ENCODE measurements at regions not wholly inside any gene's neighbourhood (a gene's known extent, or its start where the extent isn't known, plus 50 kb on each side); places are given as distances from the start of the nearest gene placed in this dataset.
A peak's percentile ranks its signal among the peaks of the same experiment; 100 is the strongest.

DNA sequence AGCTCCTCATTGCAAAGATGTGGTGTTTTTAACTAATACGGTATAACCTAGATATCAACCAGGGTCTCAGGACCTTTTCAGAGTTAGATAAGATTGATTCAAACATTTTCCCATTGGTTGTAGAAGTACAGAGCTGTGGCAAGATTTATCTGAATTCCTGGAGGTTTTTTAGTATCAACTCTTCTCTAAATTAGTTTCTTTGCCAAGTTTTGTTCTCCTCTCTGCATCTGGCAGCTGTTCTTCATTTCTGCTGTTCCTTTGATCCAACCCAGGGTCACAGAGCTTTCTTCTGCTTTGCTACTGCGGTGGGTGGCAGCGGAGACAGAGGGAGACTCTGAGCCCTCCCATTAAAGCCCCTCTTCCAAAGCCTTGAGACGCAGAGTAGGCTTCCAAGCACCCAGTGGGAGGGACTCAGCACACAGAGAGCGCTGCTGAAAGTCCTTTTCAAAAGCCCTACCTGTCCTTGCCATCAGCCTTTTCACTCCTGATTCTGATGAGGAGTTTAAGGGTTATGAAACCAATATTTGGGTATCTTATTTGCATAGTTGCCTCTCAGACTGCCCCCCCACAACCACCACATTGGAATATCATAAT lies 146.3 kb upstream of the EEPD1 start:
- DNase-seq (ENCODE audit: low spot score), result no peak

- no peak for DNase-seq (ENCODE audit: low spot score)
Observed at GRCh38 chr7:36010656-36011587, 142.1 kb upstream of the EEPD1 start.

DNA sequence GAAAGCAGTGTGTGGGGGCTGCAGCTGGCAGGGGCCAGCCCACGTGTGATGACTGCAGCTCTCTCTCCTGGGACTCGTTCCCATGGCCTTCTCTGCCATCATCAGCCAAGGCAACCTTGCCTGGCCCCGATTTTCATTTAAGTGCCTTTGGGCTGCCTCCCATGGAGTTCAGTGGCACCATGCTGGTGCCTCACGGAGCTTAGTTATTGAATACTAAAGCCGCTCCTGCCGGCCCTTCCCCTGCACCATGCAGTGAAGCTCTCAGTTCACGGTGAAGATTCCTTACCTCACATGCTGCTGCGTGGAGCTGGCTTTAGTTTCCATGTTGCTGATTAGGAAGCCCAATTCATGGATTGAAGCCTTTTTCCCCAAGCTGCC lies 141.5 kb upstream of the EEPD1 start:
- no peak for DNase-seq (ENCODE audit: low spot score)

DNA sequence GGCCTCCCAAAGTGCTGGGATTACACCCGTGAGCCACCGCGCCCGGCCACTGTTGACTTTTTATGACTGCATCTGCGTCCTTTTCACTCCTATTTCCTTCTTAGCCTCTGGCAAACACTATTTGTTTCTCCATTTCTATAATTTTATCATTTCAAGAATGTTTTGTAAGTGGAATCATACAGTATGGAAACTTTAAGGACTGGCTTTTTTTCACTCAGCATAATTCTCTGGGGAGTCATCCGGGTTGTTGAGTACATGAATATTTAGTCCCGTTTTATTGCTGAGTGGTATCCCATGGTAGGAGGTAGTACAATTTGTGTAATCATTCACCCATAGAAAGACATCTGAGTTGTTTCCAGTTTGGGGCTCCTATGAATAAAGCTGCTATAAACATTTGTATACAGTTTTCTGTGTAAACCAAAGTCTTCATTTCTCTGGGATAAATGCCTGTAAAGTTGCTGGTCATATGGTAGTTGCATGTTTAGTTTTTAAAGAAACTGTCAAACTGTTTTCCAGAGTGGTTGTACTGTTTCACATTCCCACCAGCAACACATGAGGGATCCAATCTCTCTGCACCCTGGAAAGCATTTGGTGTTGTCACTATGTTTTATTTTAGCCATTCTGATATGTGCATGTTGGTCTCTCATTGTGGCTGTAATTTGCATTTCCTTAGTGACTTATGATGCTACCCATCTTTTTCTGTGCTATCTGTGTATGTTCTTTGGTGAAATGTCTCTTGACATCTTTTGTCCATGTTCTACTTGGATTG lies 139.6 kb upstream of the EEPD1 start:
- DNase-seq (ENCODE audit: low spot score), result no peak

GRCh38 chr7:36014961-36015360 lies 138.1 kb upstream of the EEPD1 start:
- DNase-seq (ENCODE audit: low spot score), result no peak

GRCh38 chr7:36015733-36016132 lies 137.3 kb upstream of the EEPD1 start:
- DNase-seq (ENCODE audit: low spot score), result no peak

DNA sequence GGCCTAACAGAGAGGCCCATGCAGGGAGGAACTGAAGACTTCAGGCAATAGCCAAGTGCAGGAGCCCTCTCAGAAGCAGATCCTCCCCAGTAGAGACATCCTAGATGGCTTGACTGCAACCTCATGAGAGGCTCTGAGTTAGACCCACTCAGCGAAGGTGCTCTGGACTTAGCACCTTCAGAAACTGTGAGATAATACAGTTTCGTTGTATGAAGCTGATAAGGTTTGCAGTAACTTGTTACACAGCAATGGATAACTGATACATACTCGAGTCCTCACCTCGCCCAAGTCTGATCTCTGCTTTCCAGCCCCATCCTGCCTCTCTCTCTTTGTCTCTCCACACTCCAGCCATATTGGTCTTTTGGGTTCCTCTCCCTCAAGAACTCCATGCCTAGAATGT lies 136.4 kb upstream of the EEPD1 start:
- DNase-seq (ENCODE audit: low spot score), result no peak

DNA sequence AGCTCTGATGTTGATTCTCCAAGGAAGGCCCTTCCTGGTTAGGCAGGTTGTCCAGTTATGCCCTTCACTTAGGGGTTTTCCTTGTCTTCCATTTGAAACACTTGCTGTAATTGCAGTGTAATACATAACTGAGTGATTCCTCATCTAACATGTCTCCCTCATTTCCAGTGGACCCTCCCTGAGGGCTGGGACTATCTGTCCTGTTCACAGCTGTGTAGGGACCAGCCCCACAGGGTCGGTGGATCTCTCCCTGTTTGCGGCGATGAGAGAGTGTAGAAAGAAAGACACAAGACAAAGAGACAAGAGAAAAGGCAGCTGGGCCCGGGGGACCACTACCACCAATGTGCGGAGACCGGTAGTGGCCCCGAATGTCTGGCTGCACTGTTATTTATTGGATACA lies 135.9 kb upstream of the EEPD1 start:
- DNase-seq (ENCODE audit: low spot score), result no peak

DNA sequence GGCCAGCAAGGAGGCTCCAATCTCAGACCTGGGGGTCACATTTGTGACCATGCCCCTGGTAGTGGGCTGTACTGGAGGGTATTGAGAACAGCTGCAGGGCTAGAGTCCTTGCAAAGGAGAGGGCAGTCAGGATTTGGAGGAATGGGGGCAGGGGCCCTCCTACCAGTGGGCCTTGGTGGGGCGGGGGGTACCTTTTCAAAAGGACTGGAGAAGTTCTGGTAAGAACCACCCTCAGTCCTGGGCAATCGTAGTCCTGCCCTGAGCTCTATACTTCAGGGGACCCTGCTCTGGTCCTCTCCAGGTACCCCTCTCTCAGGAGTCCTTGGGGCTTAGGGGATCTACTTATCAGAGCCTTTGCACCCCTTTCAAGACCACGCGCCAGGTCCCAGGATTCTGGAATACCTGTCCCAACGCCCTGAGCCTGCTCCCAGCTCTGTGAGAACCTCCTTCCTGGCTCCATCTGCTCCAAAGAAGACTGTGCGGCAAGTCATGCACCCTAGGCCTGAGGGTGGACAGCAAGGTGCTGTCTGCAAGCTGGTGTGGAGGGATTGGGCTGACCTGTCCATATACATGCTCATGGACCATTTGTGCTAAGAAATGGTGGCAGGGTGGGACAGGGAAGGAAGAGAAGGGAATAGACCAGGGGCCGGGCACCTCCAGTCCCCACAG lies 134.1 kb upstream of the EEPD1 start:
- no peak for DNase-seq (ENCODE audit: low spot score)

GRCh38 chr7:36019538-36019937 lies 133.5 kb upstream of the EEPD1 start:
- DNase-seq (ENCODE audit: low spot score), result no peak

DNA sequence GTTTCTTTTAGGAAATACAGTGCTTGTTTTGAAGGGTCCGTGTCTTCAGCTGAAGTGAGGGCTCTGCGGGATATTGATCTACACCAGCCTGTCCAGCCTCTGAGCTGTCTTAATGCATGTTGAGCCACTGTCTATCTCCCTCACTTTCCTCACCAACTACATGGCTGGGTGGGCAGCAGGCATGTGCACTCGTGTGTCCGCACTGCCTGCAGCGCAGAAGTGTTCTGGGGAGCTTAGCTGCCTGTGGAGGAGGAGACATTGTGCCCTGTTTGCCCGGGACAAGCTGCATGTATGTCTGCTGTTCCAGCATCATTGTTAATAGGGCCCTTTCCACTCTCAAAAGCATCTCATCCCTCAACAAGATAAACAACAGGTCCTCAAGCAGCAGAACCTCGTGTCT lies 133.1 kb upstream of the EEPD1 start:
- no peak for DNase-seq (ENCODE audit: low spot score)

DNA sequence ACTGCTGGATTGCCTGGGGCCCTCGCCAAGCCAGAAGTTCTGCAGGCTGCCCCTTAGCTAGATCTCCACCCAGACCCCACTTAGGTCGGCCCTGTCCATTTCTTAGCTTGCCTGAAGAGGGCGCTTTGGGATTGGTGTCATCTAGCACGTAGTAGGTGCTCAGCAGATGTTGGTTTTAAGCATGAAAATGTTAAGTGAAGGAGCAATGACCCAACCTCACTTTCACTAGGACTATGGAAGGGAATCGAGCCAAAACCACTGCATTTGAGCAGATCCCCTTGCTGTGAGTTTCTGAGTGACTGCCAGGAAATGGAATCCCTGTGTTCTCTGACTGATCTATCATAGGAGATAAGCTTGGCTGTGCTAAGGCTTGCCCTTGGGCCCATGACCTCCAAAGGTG lies 131.7 kb upstream of the EEPD1 start:
- DNase-seq (ENCODE audit: low spot score), result no peak

DNA sequence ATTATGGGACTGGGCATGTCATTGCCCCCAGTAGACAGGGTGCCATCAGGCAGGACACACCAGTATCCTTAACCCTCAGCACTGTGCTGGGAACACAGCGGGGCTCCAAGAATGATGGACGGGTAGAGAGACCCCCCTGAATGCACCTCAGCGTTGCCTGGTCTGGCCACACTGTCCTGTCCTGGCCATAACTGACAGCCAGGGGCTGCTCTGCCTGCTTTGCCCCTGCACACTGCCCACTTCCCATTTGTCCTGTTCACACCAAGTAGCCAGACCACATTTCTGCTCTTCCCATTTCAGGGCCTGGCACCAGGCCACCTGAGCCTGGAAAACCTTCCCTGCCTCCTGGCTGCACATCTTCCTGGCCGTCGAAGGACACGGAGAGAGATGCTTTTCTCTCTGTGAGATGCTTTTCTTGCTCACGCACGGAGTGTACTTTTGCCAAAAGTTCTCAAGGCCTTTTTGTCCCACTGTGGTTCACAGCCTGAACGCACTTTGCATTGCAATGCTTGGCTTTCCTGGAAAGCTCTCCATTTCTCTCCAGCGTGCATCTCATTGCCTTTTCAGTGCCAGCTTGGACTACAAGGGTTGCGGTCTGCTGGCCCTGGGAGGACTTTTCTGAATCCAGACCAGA lies 131.0 kb upstream of the EEPD1 start:
- peak; percentile 75 for DNase-seq (ENCODE audit: low spot score)

- DNase-seq (ENCODE audit: low spot score), result no peak
Observed at GRCh38 chr7:36023033-36023560, 130.0 kb upstream of the EEPD1 start.

DNA sequence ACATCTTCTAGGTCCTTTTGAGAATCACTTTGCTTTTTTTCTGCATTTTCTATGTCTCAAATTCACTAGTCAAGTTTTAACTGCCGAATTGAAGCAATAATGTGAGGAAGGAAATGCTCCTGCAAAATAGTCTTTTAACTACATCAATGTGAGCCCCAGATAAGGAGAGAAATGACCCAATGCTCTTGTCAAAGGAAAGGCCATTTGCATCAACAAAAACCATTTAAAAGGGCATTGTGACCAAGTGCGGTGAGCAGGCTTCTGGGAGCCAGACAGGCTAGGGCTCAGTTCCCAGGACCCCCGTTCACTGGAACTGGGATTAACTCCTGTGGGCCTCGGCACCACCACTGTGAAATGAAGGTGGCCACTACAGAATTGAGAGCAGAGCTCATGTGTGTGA lies 127.9 kb upstream of the EEPD1 start:
- no peak for DNase-seq (ENCODE audit: low spot score)

- DNase-seq (ENCODE audit: low spot score), result no peak
Observed at GRCh38 chr7:36029311-36029710, 123.7 kb upstream of the EEPD1 start.

GRCh38 chr7:36029853-36030515 lies 123.1 kb upstream of the EEPD1 start:
- DNase-seq (ENCODE audit: low spot score), result no peak

DNA sequence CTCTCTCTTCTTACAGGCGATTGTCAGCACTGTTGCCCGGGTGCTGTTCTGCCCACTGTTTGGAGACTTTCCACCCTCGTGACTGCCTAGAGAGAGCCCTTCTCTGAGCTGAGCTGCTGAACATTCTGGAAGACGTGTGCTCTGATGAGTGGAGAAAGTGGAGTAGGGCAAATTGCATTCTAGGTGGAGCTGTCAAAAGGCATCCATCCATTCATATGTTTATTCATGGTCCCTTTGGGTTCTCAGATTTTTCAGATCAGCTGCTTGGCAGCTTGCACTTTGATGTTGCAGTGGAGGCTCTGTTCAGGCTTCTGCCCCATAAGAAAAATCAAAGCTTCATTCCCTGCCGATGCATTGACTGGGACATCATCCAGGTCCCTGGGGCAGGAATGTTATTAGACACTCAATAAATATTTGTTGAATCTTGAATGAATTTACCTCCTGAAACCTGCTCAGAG lies 120.7 kb upstream of the EEPD1 start:
- DNase-seq (ENCODE audit: low spot score), result peak; percentile 48

GRCh38 chr7:36034020-36034419 lies 119.0 kb upstream of the EEPD1 start:
- no peak for DNase-seq (ENCODE audit: low spot score)

GRCh38 chr7:36035186-36035585 lies 117.9 kb upstream of the EEPD1 start:
- DNase-seq (ENCODE audit: low spot score), result no peak

DNA sequence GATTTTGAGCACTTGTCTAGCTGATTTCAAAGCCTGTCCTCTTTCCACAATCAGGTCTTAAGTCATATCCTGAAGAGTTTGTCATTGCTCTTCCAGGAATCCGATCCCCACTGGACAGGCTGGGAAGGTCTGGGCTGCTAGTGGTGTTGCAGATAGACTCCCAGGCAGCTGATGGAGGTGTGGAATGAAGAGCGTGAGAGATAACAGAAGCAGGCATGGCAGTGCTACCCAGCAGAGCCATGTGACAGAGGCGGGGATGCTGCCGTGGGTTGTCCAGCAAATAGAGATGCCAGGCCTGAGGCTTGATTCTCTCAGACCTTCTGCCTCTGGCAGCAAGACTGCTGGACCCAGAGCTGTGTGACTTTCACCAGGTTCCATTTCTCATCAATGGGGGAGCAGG lies 116.5 kb upstream of the EEPD1 start:
- DNase-seq (ENCODE audit: low spot score), result no peak
